HCT116 (cell line): ENCODE measurements at regions not wholly inside any gene's neighbourhood (a gene's known extent, or its start where the extent isn't known, plus 50 kb on each side); places are given as distances from the start of the nearest gene placed in this dataset.

Experiments
- ATAC-seq: fragments of 200-7000 bp; cut with Tn5 transposase; 2 replicates; pipeline ENCODE4 v1.9.1; 2020; ENCODE audit warnings: mild to moderate bottlenecking, moderate library complexity
- BruUV-seq: library from RNA; stranded (reverse); fragments of 400-500 nt; replicated peaks from 2 replicates; lab custom pipeline; 2021; lab: Mats Ljungman, UMichigan
- CTCF ChIA-PET: fragments of 300-600 bp; sonication (Branson Sonifier 250); formaldehyde crosslinking; loops from one replicate; lab custom pipeline; 2021; ENCODE audit warnings: antibody characterized with exemption; lab: Charles Lee
- POLR2A ChIA-PET: fragments of 300-600, 350-600 bp; sonication (Branson Sonifier 250); formaldehyde crosslinking; loops from one replicate; lab custom pipeline; 2021; ENCODE audit warnings: antibody characterized with exemption; lab: Charles Lee
- RAD21 ChIA-PET, 2 experiments: fragments of 300-600 bp; sonication (Branson Sonifier 250); formaldehyde crosslinking; loops; one replicate each; lab custom pipeline; 2023; ENCODE audit warnings: low total read pairs in 2 of 2; ENCODE audit not compliant: uncharacterized antibody in 2 of 2, unreplicated experiment in 2 of 2, low non-redundant PET in 1 of 2; lab: Charles Lee
- DNase-seq: peaks from one replicate; pipeline ENCODE4 v3.0.0-alpha.2; 2010; ENCODE audit warnings: low read depth, low spot score
- H2AFZ ChIP-seq: fragments of 200-600 bp; shearing (Covaris generic), sonication (generic); 2 replicates; pipeline ENCODE4 v1.6.1; 2017; ENCODE audit warnings: low read depth, mixed run types, mixed read lengths, antibody characterized with exemption, low read length; ENCODE audit not compliant: poor library complexity, severe bottlenecking
- H3K27ac ChIP-seq: 2 replicates; pipeline ENCODE4 v1.5.1; 2012; ENCODE audit warnings: low read depth, low read length
- H3K27me3 ChIP-seq: fragments of 200-600 bp; sonication (generic); 2 replicates; pipeline ENCODE4 v1.6.1; 2016; ENCODE audit warnings: mixed run types, low read length, mixed read lengths; ENCODE audit not compliant: insufficient read depth
- H3K36me3 ChIP-seq, 2 experiments: fragments of 200-500 bp in 1 of 2; fragments of 200-600 bp in 1 of 2; sonication (Bioruptor generic) in 1 of 2; sonication (generic) in 1 of 2; 2 replicates each; pipeline versions ENCODE4 v1.5.1 to v1.6.1; 2014 to 2016; ENCODE audit warnings: low read length in 2 of 2, inconsistent platforms in 1 of 2, mixed read lengths in 1 of 2, mixed run types in 1 of 2; ENCODE audit not compliant: insufficient read depth in 2 of 2, control insufficient read depth in 1 of 2
- H3K4me1 ChIP-seq, 2 experiments: fragments of 200-600 bp in 1 of 2; sonication (generic) in 1 of 2; 2 replicates each; pipeline versions ENCODE4 v1.5.1 to v1.6.1; 2012 to 2017; ENCODE audit warnings: low read length in 2 of 2, inconsistent platforms in 1 of 2, mild to moderate bottlenecking in 1 of 2, mixed read lengths in 1 of 2, mixed run types in 1 of 2, moderate library complexity in 1 of 2; ENCODE audit not compliant: insufficient read depth in 2 of 2, control insufficient read depth in 1 of 2
- H3K4me2 ChIP-seq: fragments of 200-600 bp; sonication (generic); 2 replicates; pipeline ENCODE4 v1.6.1; 2017; ENCODE audit warnings: mixed run types, low read length, mixed read lengths
- H3K4me3 ChIP-seq, 2 experiments: fragments of 200-600 bp in 1 of 2; sonication (generic) in 1 of 2; replicated peaks in 1 of 2; 2 replicates each; pipeline ENCODE4 v1.5.1; 2011 to 2016; ENCODE audit warnings: low read length in 2 of 2, control low read depth in 1 of 2, low read depth in 1 of 2, mild to moderate bottlenecking in 1 of 2, mixed read lengths in 1 of 2, mixed run types in 1 of 2
- H3K79me2 ChIP-seq: fragments of 200-600 bp; sonication (generic); 2 replicates; pipeline ENCODE4 v1.6.1; 2017; ENCODE audit warnings: mild to moderate bottlenecking, mixed run types, low read length, moderate library complexity, mixed read lengths; ENCODE audit not compliant: insufficient read depth
- H3K9ac ChIP-seq: fragments of 200-600 bp; sonication (generic); 2 replicates; pipeline ENCODE4 v1.6.1; 2016; ENCODE audit warnings: low read length, mixed read lengths
- H3K9me2 ChIP-seq: fragments of 200-600 bp; sonication (generic), shearing (Covaris generic); 2 replicates; pipeline ENCODE4 v1.6.1; 2017; ENCODE audit warnings: mixed run types, mild to moderate bottlenecking, moderate library complexity; ENCODE audit not compliant: insufficient read depth
- H3K9me3 ChIP-seq, 2 experiments: fragments of 200-500 bp in 1 of 2; fragments of 200-600 bp in 1 of 2; sonication (Bioruptor generic) in 1 of 2; sonication (generic) in 1 of 2; 2 replicates each; pipeline ENCODE4 v1.6.1; 2014 to 2017; ENCODE audit warnings: low read length in 2 of 2, mixed read lengths in 2 of 2, inconsistent platforms in 1 of 2, low read depth in 1 of 2, mild to moderate bottlenecking in 1 of 2, mixed run types in 1 of 2, moderate library complexity in 1 of 2; ENCODE audit not compliant: control insufficient read depth in 1 of 2, insufficient read depth in 1 of 2
- H4K20me1 ChIP-seq: fragments of 200-600 bp; sonication (generic), shearing (Covaris generic); 2 replicates; pipeline ENCODE4 v1.6.1; 2017; ENCODE audit warnings: mixed run types, mild to moderate bottlenecking, moderate library complexity; ENCODE audit not compliant: insufficient read depth
- CBX3 ChIP-seq: IDR thresholded peaks from 2 replicates; pipeline ENCODE4 v1.6.1; 2012; ENCODE audit warnings: low read depth
- CEBPB ChIP-seq: IDR thresholded peaks from 2 replicates; pipeline ENCODE4 v1.6.1; 2012; ENCODE audit warnings: low read depth
- EGR1 ChIP-seq: IDR thresholded peaks from 2 replicates; pipeline ENCODE4 v1.6.1; 2012; ENCODE audit warnings: low read depth
- ELF1 ChIP-seq: IDR thresholded peaks from 2 replicates; pipeline ENCODE4 v1.6.1; 2012; ENCODE audit warnings: low read depth, borderline replicate concordance
- EZH2phosphoT487 ChIP-seq: fragments of 200-600 bp; IDR thresholded peaks from 2 replicates; pipeline ENCODE4 v1.6.1; 2018; ENCODE audit warnings: antibody characterized with exemption, borderline replicate concordance
- FOSL1 ChIP-seq: IDR thresholded peaks from 2 replicates; pipeline ENCODE4 v1.6.1; 2012; ENCODE audit warnings: low read depth
- JUND ChIP-seq: IDR thresholded peaks from 2 replicates; pipeline ENCODE4 v1.6.1; 2012
- POLR2AphosphoS5 ChIP-seq: IDR thresholded peaks from 2 replicates; pipeline ENCODE4 v1.6.1; 2011; ENCODE audit warnings: mild to moderate bottlenecking, low read depth, low read length, moderate library complexity
- RAD21 ChIP-seq: IDR thresholded peaks from 2 replicates; pipeline ENCODE4 v1.6.1; 2012; ENCODE audit warnings: low read depth, mild to moderate bottlenecking
- SIN3A ChIP-seq: IDR thresholded peaks from 2 replicates; pipeline ENCODE4 v1.6.1; 2012; ENCODE audit warnings: low read depth
- SP1 ChIP-seq: IDR thresholded peaks from 2 replicates; pipeline ENCODE4 v1.6.1; 2012; ENCODE audit warnings: low read depth
- SRF ChIP-seq: IDR thresholded peaks from 2 replicates; pipeline ENCODE4 v1.6.1; 2012; ENCODE audit warnings: low read depth
- YY1 ChIP-seq: IDR thresholded peaks from 2 replicates; pipeline ENCODE4 v1.6.1; 2011; ENCODE audit warnings: low read length, low read depth, moderate library complexity, mild to moderate bottlenecking; ENCODE audit not compliant: insufficient replicate concordance; ENCODE audit errors: extremely low read depth
- ZFX ChIP-seq: fragments of 450-650 bp; IDR thresholded peaks from 2 replicates; pipeline ENCODE4 v1.6.1; 2017
- intact Hi-C: fragments of 100-400 bp; cut with micrococcal nuclease; formaldehyde crosslinking; loops from 2 replicates; pipeline ENCODE4 v1.10.0; 2022
- TF ChIP-seq, protein P1 (sequence below): IDR thresholded peaks from 2 replicates; pipeline ENCODE4 v1.6.1; 2012; ENCODE audit warnings: low read depth
- TF ChIP-seq, protein P2 (sequence below): IDR thresholded peaks from 2 replicates; pipeline ENCODE4 v1.6.1; 2011; ENCODE audit warnings: mild to moderate bottlenecking, low read length, moderate library complexity; ENCODE audit not compliant: insufficient replicate concordance; ENCODE audit errors: extremely low read depth
- TF ChIP-seq, protein P3 (sequence below): IDR thresholded peaks from 2 replicates; pipeline ENCODE4 v1.6.1; 2012
- TF ChIP-seq, protein P4 (sequence below): IDR thresholded peaks from 2 replicates; pipeline ENCODE4 v1.6.1; 2012

DNA sequence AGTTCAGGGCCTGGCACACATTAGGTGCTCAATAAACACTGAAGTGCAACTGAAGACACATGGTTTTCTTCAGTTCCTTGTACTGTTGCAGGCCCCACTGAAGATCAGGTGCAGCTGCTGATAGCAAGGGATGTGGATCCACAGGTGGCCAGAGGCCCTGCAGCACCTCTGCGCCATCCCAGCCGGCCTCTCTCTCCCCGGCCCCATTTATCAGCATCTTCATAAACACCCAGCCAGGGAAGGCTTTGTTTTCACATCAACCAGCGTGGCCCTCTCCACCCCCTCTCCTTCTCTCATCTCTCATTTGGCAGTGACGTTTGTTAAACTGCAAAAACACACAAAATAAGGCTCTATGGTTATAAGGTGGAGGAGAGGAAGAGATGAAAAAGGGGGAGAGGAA is 528.8 kb downstream of the BUD13 start (continued):
- TF ChIP-seq, protein P1, sequence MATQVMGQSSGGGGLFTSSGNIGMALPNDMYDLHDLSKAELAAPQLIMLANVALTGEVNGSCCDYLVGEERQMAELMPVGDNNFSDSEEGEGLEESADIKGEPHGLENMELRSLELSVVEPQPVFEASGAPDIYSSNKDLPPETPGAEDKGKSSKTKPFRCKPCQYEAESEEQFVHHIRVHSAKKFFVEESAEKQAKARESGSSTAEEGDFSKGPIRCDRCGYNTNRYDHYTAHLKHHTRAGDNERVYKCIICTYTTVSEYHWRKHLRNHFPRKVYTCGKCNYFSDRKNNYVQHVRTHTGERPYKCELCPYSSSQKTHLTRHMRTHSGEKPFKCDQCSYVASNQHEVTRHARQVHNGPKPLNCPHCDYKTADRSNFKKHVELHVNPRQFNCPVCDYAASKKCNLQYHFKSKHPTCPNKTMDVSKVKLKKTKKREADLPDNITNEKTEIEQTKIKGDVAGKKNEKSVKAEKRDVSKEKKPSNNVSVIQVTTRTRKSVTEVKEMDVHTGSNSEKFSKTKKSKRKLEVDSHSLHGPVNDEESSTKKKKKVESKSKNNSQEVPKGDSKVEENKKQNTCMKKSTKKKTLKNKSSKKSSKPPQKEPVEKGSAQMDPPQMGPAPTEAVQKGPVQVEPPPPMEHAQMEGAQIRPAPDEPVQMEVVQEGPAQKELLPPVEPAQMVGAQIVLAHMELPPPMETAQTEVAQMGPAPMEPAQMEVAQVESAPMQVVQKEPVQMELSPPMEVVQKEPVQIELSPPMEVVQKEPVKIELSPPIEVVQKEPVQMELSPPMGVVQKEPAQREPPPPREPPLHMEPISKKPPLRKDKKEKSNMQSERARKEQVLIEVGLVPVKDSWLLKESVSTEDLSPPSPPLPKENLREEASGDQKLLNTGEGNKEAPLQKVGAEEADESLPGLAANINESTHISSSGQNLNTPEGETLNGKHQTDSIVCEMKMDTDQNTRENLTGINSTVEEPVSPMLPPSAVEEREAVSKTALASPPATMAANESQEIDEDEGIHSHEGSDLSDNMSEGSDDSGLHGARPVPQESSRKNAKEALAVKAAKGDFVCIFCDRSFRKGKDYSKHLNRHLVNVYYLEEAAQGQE, result no peak
- TF ChIP-seq YY1 (no peak), POLR2AphosphoS5 (no peak), SIN3A (no peak)
- TF ChIP-seq, all 23 proteins: peak for 0

DNA sequence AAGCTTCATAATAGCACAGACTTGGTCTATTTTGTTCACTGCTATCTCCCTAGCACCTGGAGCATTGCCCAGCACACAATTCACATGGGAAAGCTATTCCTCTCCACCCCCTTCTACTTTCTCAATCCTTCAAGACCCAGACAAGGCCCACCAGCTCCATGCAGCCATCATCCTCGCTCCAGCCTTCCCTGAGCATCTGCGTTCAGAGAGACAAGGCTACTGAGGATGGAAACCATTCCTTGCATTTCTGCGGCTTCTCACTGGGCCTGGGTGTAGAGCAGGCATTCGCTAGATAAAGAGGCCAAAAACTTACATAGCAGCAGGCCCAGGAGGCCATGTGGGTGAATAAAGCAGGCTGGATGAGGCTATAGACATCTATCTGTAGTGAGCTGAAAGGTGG is 530.8 kb downstream of the BUD13 start:
- ChIA-PET CTCF (no interaction called here), RAD21 (no interaction called here), POLR2A (no interaction called here)
- peaks cover 32% of the 10 kb centered on the region for H3K27me3 ChIP-seq
- no peak overlapping the region for H3K4me3 ChIP-seq
- no peak for ATAC-seq
- DNase-seq, result no peak
- no peaks in the 10 kb centered on the region for H3K79me2 ChIP-seq
- H3K4me1 ChIP-seq, result no peaks in the 10 kb centered on the region
- H3K9ac ChIP-seq, result no peak overlapping the region
- H4K20me1 ChIP-seq, result no peaks in the 10 kb centered on the region
- no peak for TF ChIP-seq RAD21
- TF ChIP-seq SP1, result no peak
- no peak for TF ChIP-seq CEBPB
- no peak for TF ChIP-seq ZFX
- no peak for TF ChIP-seq EGR1
- TF ChIP-seq FOSL1, result no peak
- no peak for TF ChIP-seq EZH2phosphoT487
- TF ChIP-seq, protein P2, sequence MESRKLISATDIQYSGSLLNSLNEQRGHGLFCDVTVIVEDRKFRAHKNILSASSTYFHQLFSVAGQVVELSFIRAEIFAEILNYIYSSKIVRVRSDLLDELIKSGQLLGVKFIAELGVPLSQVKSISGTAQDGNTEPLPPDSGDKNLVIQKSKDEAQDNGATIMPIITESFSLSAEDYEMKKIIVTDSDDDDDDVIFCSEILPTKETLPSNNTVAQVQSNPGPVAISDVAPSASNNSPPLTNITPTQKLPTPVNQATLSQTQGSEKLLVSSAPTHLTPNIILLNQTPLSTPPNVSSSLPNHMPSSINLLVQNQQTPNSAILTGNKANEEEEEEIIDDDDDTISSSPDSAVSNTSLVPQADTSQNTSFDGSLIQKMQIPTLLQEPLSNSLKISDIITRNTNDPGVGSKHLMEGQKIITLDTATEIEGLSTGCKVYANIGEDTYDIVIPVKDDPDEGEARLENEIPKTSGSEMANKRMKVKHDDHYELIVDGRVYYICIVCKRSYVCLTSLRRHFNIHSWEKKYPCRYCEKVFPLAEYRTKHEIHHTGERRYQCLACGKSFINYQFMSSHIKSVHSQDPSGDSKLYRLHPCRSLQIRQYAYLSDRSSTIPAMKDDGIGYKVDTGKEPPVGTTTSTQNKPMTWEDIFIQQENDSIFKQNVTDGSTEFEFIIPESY, result no peak
- no peak for TF ChIP-seq ELF1
- TF ChIP-seq, protein P3, sequence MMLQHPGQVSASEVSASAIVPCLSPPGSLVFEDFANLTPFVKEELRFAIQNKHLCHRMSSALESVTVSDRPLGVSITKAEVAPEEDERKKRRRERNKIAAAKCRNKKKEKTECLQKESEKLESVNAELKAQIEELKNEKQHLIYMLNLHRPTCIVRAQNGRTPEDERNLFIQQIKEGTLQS, result no peak
- TF ChIP-seq CBX3, result no peak
- no peak for TF ChIP-seq SRF
- TF ChIP-seq, protein P4, sequence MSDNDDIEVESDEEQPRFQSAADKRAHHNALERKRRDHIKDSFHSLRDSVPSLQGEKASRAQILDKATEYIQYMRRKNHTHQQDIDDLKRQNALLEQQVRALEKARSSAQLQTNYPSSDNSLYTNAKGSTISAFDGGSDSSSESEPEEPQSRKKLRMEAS, result no peak
- no peak for TF ChIP-seq JUND
- BruUV-seq, result no TSS peak
- no peak overlapping the region for H3K4me2 ChIP-seq
- no peak overlapping the region for H2AFZ ChIP-seq
- intact Hi-C loops, result no loop called here
- H3K9me2 ChIP-seq, result no peaks in the 10 kb centered on the region
- H3K36me3 ChIP-seq, result no peaks in the 10 kb centered on the region
- no peaks in the 10 kb centered on the region for H3K9me3 ChIP-seq
- H3K27ac ChIP-seq, result no peak overlapping the region
